Endodermal cell (in vitro differentiated cells): ENCODE measurements at regions not wholly inside any gene's neighbourhood (a gene's known extent, or its start where the extent isn't known, plus 50 kb on each side); places are given as distances from the start of the nearest gene placed in this dataset.

Experiments used
- DNase-seq: peaks from one replicate; pipeline ENCODE4 v3.0.0-alpha.2; 2017
- H3K27ac ChIP-seq: 2 replicates; pipeline ENCODE4 v1.5.1; 2013; ENCODE audit warnings: mild to moderate bottlenecking, low read depth, low read length, moderate library complexity
- H3K27me3 ChIP-seq: 2 replicates; pipeline ENCODE4 v1.6.1; 2013; ENCODE audit warnings: mild to moderate bottlenecking, low read length, moderate library complexity; ENCODE audit not compliant: insufficient read depth, control insufficient read depth, poor library complexity, severe bottlenecking
- H3K36me3 ChIP-seq: 2 replicates; pipeline ENCODE4 v1.7.0; 2013; ENCODE audit warnings: mild to moderate bottlenecking, low read length, moderate library complexity; ENCODE audit not compliant: control insufficient read depth, insufficient read depth
- H3K4me1 ChIP-seq: one replicate; pipeline ENCODE4 v1.7.0; 2013; ENCODE audit warnings: low read length; ENCODE audit not compliant: control insufficient read depth, insufficient read depth
- H3K4me3 ChIP-seq: 2 replicates; pipeline ENCODE4 v1.5.1; 2013; ENCODE audit warnings: mild to moderate bottlenecking, low read length, moderate library complexity
- H3K9ac ChIP-seq: 2 replicates; pipeline ENCODE4 v1.6.1; 2013; ENCODE audit warnings: mild to moderate bottlenecking, low read length, moderate library complexity; ENCODE audit not compliant: poor library complexity, severe bottlenecking; ENCODE audit errors: extremely low read depth
- H3K9me3 ChIP-seq: 2 replicates; pipeline ENCODE4 v1.6.1; 2013; ENCODE audit warnings: mild to moderate bottlenecking, low read length, moderate library complexity; ENCODE audit not compliant: control insufficient read depth
- H3K27ac Mint-ChIP-seq: 2 replicates; pipeline ENCODE4 v1.8.0; 2020; ENCODE audit warnings: mixed read lengths
- H3K27me3 Mint-ChIP-seq: 2 replicates; pipeline ENCODE4 v1.8.0; 2021; ENCODE audit warnings: mild to moderate bottlenecking, mixed read lengths; ENCODE audit not compliant: insufficient read depth
- H3K36me3 Mint-ChIP-seq: 2 replicates; pipeline ENCODE4 v1.8.0; 2020; ENCODE audit warnings: low read depth, mixed read lengths
- H3K4me1 Mint-ChIP-seq: 2 replicates; pipeline ENCODE4 v1.8.0; 2020; ENCODE audit warnings: mixed read lengths
- H3K4me3 Mint-ChIP-seq: 2 replicates; pipeline ENCODE4 v1.8.0; 2020; ENCODE audit warnings: mild to moderate bottlenecking, moderate library complexity, mixed read lengths
- H3K9me3 Mint-ChIP-seq: 2 replicates; pipeline ENCODE4 v1.8.0; 2020; ENCODE audit warnings: mild to moderate bottlenecking, mixed read lengths
- WGBS, 2 experiments: methylation state at CpG; one replicate each; pipeline versions ENCODE4 v1.1.5 to v1.1.7; 2013; ENCODE audit warnings: missing lambda C conversion rate in 2 of 2, mixed read lengths in 1 of 2; ENCODE audit not compliant: insufficient coverage in 1 of 2, insufficient read length in 1 of 2; 5-methylcytosine and 5-hydroxymethylcytosine counted together
- TF ChIP-seq, protein P1 (sequence below): fragments of 200-600 bp; sonication (generic); conservative IDR thresholded peaks from 2 replicates; pipeline ENCODE4 v1.5.0; 2021; ENCODE audit warnings: antibody characterized with exemption, mild to moderate bottlenecking

GRCh38 chr7:126227055-126227454 lies 1025.7 kb downstream of the GRM8 start:
- Histone ChIP-seq H3K9ac (no peak overlapping the region), H3K27ac (no peak overlapping the region), H3K9me3 (peaks cover 14% of the 10 kb centered on the region), H3K27me3 (peaks cover 40% of the 10 kb centered on the region), H3K36me3 (no peaks in the 10 kb centered on the region), H3K4me1 (no peaks in the 10 kb centered on the region), H3K4me3 (no peak overlapping the region)
- Mint-ChIP-seq H3K9me3 (peaks cover 9% of the 10 kb centered on the region), H3K4me1 (no peaks in the 10 kb centered on the region), H3K27me3 (peaks cover 81% of the 10 kb centered on the region), H3K36me3 (no peaks in the 10 kb centered on the region), H3K27ac (no peak overlapping the region), H3K4me3 (no peak overlapping the region)
- TF ChIP-seq, protein P1, sequence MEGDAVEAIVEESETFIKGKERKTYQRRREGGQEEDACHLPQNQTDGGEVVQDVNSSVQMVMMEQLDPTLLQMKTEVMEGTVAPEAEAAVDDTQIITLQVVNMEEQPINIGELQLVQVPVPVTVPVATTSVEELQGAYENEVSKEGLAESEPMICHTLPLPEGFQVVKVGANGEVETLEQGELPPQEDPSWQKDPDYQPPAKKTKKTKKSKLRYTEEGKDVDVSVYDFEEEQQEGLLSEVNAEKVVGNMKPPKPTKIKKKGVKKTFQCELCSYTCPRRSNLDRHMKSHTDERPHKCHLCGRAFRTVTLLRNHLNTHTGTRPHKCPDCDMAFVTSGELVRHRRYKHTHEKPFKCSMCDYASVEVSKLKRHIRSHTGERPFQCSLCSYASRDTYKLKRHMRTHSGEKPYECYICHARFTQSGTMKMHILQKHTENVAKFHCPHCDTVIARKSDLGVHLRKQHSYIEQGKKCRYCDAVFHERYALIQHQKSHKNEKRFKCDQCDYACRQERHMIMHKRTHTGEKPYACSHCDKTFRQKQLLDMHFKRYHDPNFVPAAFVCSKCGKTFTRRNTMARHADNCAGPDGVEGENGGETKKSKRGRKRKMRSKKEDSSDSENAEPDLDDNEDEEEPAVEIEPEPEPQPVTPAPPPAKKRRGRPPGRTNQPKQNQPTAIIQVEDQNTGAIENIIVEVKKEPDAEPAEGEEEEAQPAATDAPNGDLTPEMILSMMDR = no peak
- DNase-seq = no peak

DNA sequence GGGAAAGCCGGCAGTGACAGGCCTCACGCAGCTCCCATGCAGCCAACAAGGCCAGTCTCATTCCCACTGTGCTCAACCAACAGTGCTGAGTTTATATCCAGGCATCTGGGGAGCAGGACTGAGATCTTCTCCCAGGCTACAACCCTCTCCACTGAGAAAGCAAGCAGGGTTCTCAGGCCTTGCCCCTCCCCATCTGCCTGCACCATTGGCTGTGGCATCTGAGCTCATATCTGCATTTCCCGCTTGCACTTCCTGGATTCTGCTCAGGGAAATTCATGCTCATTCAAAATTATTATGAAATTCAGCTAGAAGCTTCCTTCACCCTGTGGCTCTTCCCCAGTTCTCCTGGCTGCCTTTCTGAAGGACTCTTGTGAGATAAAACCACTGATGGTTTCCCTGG lies 1029.0 kb downstream of the GRM8 start:
- TF ChIP-seq, protein P1 = no peak
- Histone ChIP-seq H3K4me3 (no peak overlapping the region), H3K4me1 (no peaks in the 10 kb centered on the region), H3K27ac (no peak overlapping the region), H3K9me3 (peaks cover 9% of the 10 kb centered on the region), H3K27me3 (peaks cover 10% of the 10 kb centered on the region), H3K36me3 (no peaks in the 10 kb centered on the region), H3K9ac (no peak overlapping the region)
- Mint-ChIP-seq H3K9me3 (peaks cover 11% of the 10 kb centered on the region), H3K36me3 (peaks cover 2% of the 10 kb centered on the region), H3K27ac (no peak overlapping the region), H3K4me3 (no peak overlapping the region), H3K27me3 (peaks cover 55% of the 10 kb centered on the region), H3K4me1 (no peaks in the 10 kb centered on the region)
- no peak for DNase-seq
- 90 to 100% methylated on average over 1 to 3 of the region's 3 CpGs for WGBS, 2 experiments

GRCh38 chr7:126222782-126223181 lies 1030.0 kb downstream of the GRM8 start:
- peaks cover 8% of the 10 kb centered on the region for H3K27me3 ChIP-seq
- 92 to 100% methylated on average over 2 to 3 of the region's 3 CpGs for WGBS, 2 experiments
- Mint-ChIP-seq H3K36me3 (peaks cover 2% of the 10 kb centered on the region), H3K9me3 (peaks cover 14% of the 10 kb centered on the region), H3K4me1 (no peaks in the 10 kb centered on the region), H3K27ac (no peak overlapping the region), H3K4me3 (no peak overlapping the region), H3K27me3 (peaks cover 50% of the 10 kb centered on the region)
- no peaks in the 10 kb centered on the region for H3K36me3 ChIP-seq
- TF ChIP-seq, protein P1 = no peak
- no peak for DNase-seq
- H3K4me3 ChIP-seq = no peak overlapping the region
- H3K27ac ChIP-seq = no peak overlapping the region
- H3K4me1 ChIP-seq = no peaks in the 10 kb centered on the region
- no peak overlapping the region for H3K9ac ChIP-seq
- H3K9me3 ChIP-seq = peaks cover 12% of the 10 kb centered on the region
